Right ventricle myocardium inferior (tissue), 1 donor: ENCODE measurements at regions not wholly inside any gene's neighbourhood (a gene's known extent, or its start where the extent isn't known, plus 50 kb on each side); places are given as distances from the start of the nearest gene placed in this dataset.

Experiments
- ATAC-seq: fragments of 200-7000 bp; cut with Tn5 transposase; one replicate; pipeline ENCODE4 v1.9.1; 2020; ENCODE audit warnings: mild to moderate bottlenecking, moderate library complexity
- DNase-seq: peaks from one replicate; pipeline ENCODE4 v3.0.0; 2021; ENCODE audit errors: missing footprints
- intact Hi-C: fragments of 100-400 bp; cut with DNase I; formaldehyde crosslinking; loops from one replicate; pipeline ENCODE4 v1.11.0; 2022
- donor health status: DM: no; HTN: yes; CAD: no; lungs with severe emphysema.

GRCh38 chr4:36394352-36394903, 113.0 kb downstream of the DTHD1 start:
- ATAC-seq, result no peak
- DNase-seq, result no peak
- intact Hi-C loops, result no loop called here

GRCh38 chr4:36399762-36400353, 118.4 kb downstream of the DTHD1 start:
- DNase-seq, result no peak
- intact Hi-C loops, result no loop called here
- ATAC-seq, result no peak

GRCh38 chr4:36402008-36402758, 120.8 kb downstream of the DTHD1 start:
- DNase-seq (no peak), ATAC-seq (no peak)
- intact Hi-C loops, result no loop called here

- no peak for DNase-seq
- intact Hi-C loops, result no loop called here
- no peak for ATAC-seq
Measured at GRCh38 chr4:36411338-36411737, 129.9 kb downstream of the DTHD1 start.

DNA sequence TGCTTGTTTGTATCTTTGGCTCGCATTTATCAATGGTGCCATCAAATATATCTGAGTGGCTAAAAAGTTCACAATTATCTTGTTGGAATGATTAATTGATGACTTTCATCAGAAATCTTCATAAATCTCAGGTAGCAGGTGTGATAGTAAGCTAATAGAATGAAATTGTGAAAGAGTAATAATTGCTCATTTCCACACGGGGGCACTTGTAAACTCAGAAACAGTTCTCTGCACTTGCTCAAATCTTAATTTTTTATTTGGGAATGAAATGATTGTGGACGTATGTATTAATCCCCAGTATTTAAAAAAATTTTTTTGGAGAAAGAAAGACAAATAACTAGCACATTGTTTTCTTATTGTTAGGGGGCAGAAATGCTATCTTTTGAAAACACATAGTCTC, 132.8 kb downstream of the DTHD1 start:
- ATAC-seq, result no peak
- intact Hi-C loops, result no loop called here
- DNase-seq, result no peak

GRCh38 chr4:36417146-36417545, 135.7 kb downstream of the DTHD1 start:
- ATAC-seq (no peak), DNase-seq (no peak)
- intact Hi-C loops, result no loop called here

- no peak for DNase-seq
- peak; percentile 16 for ATAC-seq
- intact Hi-C loops, result no loop called here
Measured at GRCh38 chr4:36420111-36420679, 138.8 kb downstream of the DTHD1 start.

DNA sequence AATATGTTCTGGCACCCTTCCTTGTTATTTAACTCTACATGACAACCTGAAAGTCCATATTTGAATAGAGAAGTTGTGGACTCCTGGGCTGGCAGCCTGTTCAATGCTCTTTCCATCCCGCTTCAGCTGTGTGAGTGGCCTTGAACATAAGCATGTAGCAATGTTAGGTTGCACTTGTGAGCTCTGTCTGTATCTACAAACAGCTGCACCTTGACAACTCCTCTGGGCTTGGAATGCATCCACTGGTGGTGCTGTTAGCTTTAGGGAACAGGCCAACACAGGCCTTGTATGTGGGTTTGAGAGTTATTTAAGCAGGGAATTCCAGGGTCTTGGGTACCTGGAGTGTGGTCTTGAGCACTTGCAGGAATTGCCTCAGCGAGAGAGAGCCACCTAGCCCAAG, 141.2 kb downstream of the DTHD1 start:
- intact Hi-C loops, result no loop called here
- ATAC-seq (no peak), DNase-seq (no peak)

DNA sequence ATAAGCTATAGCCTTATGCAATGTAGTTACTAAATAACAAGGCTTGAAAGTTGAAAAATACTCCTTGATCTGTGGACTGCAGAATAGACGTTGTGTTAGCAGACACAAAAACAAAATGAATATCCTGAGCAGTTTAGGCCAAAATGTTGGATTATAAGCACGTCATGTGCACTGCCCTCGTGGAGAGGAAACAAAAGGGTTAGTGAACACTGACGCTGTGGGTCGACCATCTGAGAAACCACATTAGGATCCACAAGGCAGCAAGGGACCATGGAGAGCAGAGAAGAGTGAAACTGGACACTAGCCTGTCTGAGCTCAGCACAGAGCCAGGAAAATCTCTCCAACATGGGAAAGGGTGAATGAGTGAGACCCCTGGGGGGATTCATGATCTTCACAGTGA, 145.3 kb downstream of the DTHD1 start:
- intact Hi-C loops, result no loop called here
- DNase-seq (no peak), ATAC-seq (no peak)

- intact Hi-C loops, result no loop called here
- DNase-seq (no peak), ATAC-seq (no peak)
Measured at GRCh38 chr4:36427696-36428095, 146.3 kb downstream of the DTHD1 start.

GRCh38 chr4:36432586-36432985, 151.2 kb downstream of the DTHD1 start:
- intact Hi-C loops, result no loop called here
- ATAC-seq (no peak), DNase-seq (no peak)

- DNase-seq (no peak), ATAC-seq (no peak)
- intact Hi-C loops, result no loop called here
Measured at GRCh38 chr4:36439556-36439955, 158.1 kb downstream of the DTHD1 start.

GRCh38 chr4:36445480-36445879, 164.1 kb downstream of the DTHD1 start:
- no peak for DNase-seq
- no peak for ATAC-seq
- intact Hi-C loops, result no loop called here

DNA sequence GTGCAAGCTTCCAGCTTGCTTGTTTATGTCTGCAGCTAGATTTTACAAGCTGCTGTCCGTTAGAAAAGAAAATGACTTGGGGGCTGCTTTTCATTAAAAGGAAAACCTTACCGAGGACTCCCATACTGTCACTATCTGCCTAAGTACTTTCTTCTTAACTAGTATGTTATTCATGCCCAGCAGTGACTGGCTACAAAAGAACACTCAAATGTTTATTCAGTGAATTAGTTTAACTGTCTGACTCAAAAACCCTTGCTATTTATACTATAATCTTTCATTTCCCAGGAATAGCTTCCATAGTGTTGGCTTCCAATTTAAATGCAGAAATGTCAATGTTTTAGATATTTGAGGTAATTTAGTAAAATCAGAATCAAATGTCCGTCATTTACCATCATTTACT, 164.9 kb downstream of the DTHD1 start:
- no peak for DNase-seq
- intact Hi-C loops, result no loop called here
- ATAC-seq, result no peak

- DNase-seq (no peak), ATAC-seq (no peak)
- intact Hi-C loops, result no loop called here
Measured at GRCh38 chr4:36461344-36461743, 179.9 kb downstream of the DTHD1 start.

- ATAC-seq, result no peak
- DNase-seq, result no peak
- intact Hi-C loops, result no loop called here
Measured at GRCh38 chr4:36467670-36468069, 186.3 kb downstream of the DTHD1 start.

DNA sequence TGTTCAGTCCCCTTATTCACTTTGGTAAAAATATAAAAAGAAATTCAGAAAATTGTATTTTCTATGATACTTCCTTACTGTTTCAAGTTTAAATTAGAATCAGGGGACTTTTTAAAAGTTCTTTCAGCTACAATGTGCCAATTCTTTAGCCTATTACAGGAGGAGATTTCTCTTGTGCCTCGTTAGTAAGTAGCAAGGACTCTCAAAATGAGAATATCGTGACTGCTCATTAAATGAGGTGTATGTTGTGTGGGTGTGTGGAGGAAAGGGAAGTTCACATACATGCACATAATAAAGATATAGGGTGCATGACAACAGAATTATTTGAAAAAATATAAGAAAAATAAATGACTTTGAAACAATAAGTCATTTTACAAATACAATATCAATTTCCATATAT, 190.5 kb downstream of the DTHD1 start:
- intact Hi-C loops, result no loop called here
- ATAC-seq, result no peak
- no peak for DNase-seq

DNA sequence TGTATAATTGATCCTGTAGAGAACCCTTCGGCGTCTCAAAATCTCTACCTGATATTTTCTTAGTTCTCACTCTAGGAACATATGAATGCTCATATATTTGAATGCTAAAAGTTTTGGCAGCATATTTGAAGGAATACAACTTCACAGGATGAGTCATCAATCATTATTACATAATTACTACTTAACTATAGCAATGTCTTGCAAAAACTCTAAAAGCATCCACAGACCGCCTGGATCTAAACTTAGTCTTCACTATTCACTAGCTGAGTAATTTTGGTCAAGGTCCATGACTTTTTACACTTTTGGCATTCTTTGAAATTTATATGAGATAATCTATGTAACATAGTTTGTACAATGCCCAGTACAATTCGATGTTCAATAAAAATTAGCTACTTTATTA, 194.7 kb downstream of the DTHD1 start:
- DNase-seq, result no peak
- no peak for ATAC-seq
- intact Hi-C loops, result no loop called here

DNA sequence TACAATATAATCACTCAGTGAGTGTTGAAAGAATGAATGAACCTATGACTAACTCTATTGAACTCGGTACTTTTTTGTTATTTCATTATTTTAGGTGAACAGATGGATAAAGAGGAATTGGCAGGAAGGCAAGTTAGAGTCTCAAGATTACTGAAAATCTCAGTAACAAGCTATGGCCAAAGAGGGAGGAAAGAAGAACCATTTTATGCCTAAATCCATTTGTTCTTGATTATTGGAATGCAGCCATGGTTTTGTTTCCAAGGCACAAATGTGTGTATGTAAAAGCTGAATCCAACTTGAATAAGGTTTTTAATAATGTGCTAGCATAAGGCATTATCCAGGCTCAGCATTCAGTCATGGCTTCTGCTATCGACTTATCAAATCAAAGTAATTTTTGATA, 196.4 kb downstream of the DTHD1 start:
- DNase-seq, result no peak
- no peak for ATAC-seq
- intact Hi-C loops, result no loop called here

GRCh38 chr4:36485885-36486284, 204.5 kb downstream of the DTHD1 start:
- ATAC-seq (no peak), DNase-seq (no peak)
- intact Hi-C loops, result no loop called here
